Liver (tissue), 8 donors: ENCODE measurements at regions not wholly inside any gene's neighbourhood (a gene's known extent, or its start where the extent isn't known, plus 50 kb on each side); places are given as distances from the start of the nearest gene placed in this dataset.

ENCODE experiments used
- DNase-seq: peaks from one replicate; pipeline ENCODE4 v3.0.0-alpha.2; 2017; ENCODE audit warnings: low spot score
- H3K27ac ChIP-seq, 2 donors: one replicate each; pipeline ENCODE4 v1.7.0; 2013; ENCODE audit warnings: inconsistent platforms in 2 of 2, low read length in 2 of 2, control low read depth in 1 of 2, low read depth in 1 of 2, mild to moderate bottlenecking in 1 of 2
- H3K27me3 ChIP-seq, 4 donors: one replicate each; pipeline versions ENCODE4 v1.6.1 to v1.7.0; 2013; ENCODE audit warnings: low read length in 3 of 4, inconsistent platforms in 1 of 4, mild to moderate bottlenecking in 1 of 4, moderate library complexity in 1 of 4; ENCODE audit not compliant: control insufficient read depth in 4 of 4, insufficient read depth in 4 of 4
- H3K36me3 ChIP-seq, 4 donors: one replicate each; pipeline versions ENCODE4 v1.6.1 to v1.7.0; 2013; ENCODE audit warnings: low read length in 3 of 4, mild to moderate bottlenecking in 3 of 4, low read depth in 1 of 4, moderate library complexity in 1 of 4; ENCODE audit not compliant: control insufficient read depth in 4 of 4, insufficient read depth in 3 of 4
- H3K4me1 ChIP-seq, 4 donors: one replicate each; pipeline versions ENCODE4 v1.6.1 to v1.7.0; 2013; ENCODE audit warnings: low read length in 3 of 4, mild to moderate bottlenecking in 3 of 4, moderate library complexity in 1 of 4; ENCODE audit not compliant: control insufficient read depth in 4 of 4, insufficient read depth in 4 of 4
- H3K4me3 ChIP-seq, 3 donors: one replicate each; pipeline versions ENCODE4 v1.6.1 to v1.7.0; 2013; ENCODE audit warnings: low read length in 3 of 3, control low read depth in 1 of 3, low read depth in 1 of 3, mild to moderate bottlenecking in 1 of 3
- H3K9ac ChIP-seq, 2 donors: one replicate each; pipeline ENCODE4 v1.7.0; 2013; ENCODE audit warnings: low read length in 2 of 2, mild to moderate bottlenecking in 2 of 2, moderate library complexity in 2 of 2, control low read depth in 1 of 2, low read depth in 1 of 2
- H3K9me3 ChIP-seq, 4 donors: one replicate each; pipeline versions ENCODE4 v1.6.1 to v1.7.0; 2013; ENCODE audit warnings: low read length in 3 of 4; ENCODE audit not compliant: control insufficient read depth in 4 of 4
- EGR1 ChIP-seq, 2 donors: IDR thresholded peaks; 2 replicates each; pipeline ENCODE4 v1.6.1; 2016 to 2018; ENCODE audit warnings: antibody characterized with exemption in 2 of 2, low read depth in 2 of 2
- FOXA1 ChIP-seq: IDR thresholded peaks from 2 replicates; pipeline ENCODE4 v1.6.1; 2016; ENCODE audit warnings: antibody characterized with exemption
- FOXA2 ChIP-seq: IDR thresholded peaks from 2 replicates; pipeline ENCODE4 v1.6.1; 2016; ENCODE audit warnings: antibody characterized with exemption
- GABPA ChIP-seq, 2 donors: IDR thresholded peaks in 1 of 2; conservative IDR thresholded peaks in 1 of 2; 2 replicates each; pipeline ENCODE4 v1.6.1; 2016; ENCODE audit warnings: antibody characterized with exemption in 2 of 2, mild to moderate bottlenecking in 1 of 2, moderate library complexity in 1 of 2
- HNF4A ChIP-seq, 2 donors: conservative IDR thresholded peaks; 2 replicates each; pipeline ENCODE4 v1.6.1; 2016; ENCODE audit warnings: antibody characterized with exemption in 2 of 2, mild to moderate bottlenecking in 2 of 2
- HNF4G ChIP-seq: IDR thresholded peaks from 2 replicates; pipeline ENCODE4 v1.6.1; 2016; ENCODE audit warnings: antibody characterized with exemption
- JUND ChIP-seq, 2 donors: IDR thresholded peaks; 2 replicates each; pipeline ENCODE4 v1.6.1; 2016; ENCODE audit warnings: antibody characterized with exemption in 2 of 2
- NR2F2 ChIP-seq: IDR thresholded peaks from 2 replicates; pipeline ENCODE4 v1.6.1; 2016; ENCODE audit warnings: antibody characterized with exemption
- RAD21 ChIP-seq, 2 donors: IDR thresholded peaks; 2 replicates each; pipeline ENCODE4 v1.6.1; 2016; ENCODE audit warnings: antibody characterized with exemption in 2 of 2, mild to moderate bottlenecking in 2 of 2
- RXRA ChIP-seq, 2 donors: IDR thresholded peaks; 2 replicates each; pipeline ENCODE4 v1.6.1; 2017 to 2018; ENCODE audit warnings: antibody characterized with exemption in 2 of 2, mild to moderate bottlenecking in 1 of 2
- SP1 ChIP-seq: IDR thresholded peaks from 2 replicates; pipeline ENCODE4 v1.6.1; 2018; ENCODE audit warnings: antibody characterized with exemption, mild to moderate bottlenecking
- TAF1 ChIP-seq: conservative IDR thresholded peaks from 2 replicates; pipeline ENCODE4 v1.6.1; 2016; ENCODE audit warnings: antibody characterized with exemption, mild to moderate bottlenecking
- YY1 ChIP-seq: IDR thresholded peaks from 2 replicates; pipeline ENCODE4 v1.6.1; 2016; ENCODE audit warnings: antibody characterized with exemption, mild to moderate bottlenecking
- WGBS: extraction: QIAGEN DNeasy Blood & Tissue Kit; methylation state at CpG from one replicate; pipeline ENCODE4 v1.1.7; 2013; 5-methylcytosine and 5-hydroxymethylcytosine counted together
- TF ChIP-seq, protein P1 (sequence below): fragments of 150-350 bp; IDR thresholded peaks from 2 replicates; pipeline ENCODE4 v1.5.1; 2017; ENCODE audit warnings: improper control_type of control experiment, low read depth, low read length; ENCODE audit not compliant: missing input control
- TF ChIP-seq, protein P2 (sequence below): IDR thresholded peaks from 2 replicates; pipeline ENCODE4 v1.6.1; 2016; ENCODE audit warnings: antibody characterized with exemption
- TF ChIP-seq, protein P3 (sequence below): IDR thresholded peaks from 2 replicates; pipeline ENCODE4 v1.6.1; 2016; ENCODE audit warnings: antibody characterized with exemption
- TF ChIP-seq, protein P4 (sequence below): IDR thresholded peaks from 2 replicates; pipeline ENCODE4 v1.6.1; 2016; ENCODE audit warnings: antibody characterized with exemption, mild to moderate bottlenecking
- donor health status: healthy.
- donor health status: healthy.
- donor health status: healthy.
- donor health status: healthy.
- donor health status: healthy.

DNA sequence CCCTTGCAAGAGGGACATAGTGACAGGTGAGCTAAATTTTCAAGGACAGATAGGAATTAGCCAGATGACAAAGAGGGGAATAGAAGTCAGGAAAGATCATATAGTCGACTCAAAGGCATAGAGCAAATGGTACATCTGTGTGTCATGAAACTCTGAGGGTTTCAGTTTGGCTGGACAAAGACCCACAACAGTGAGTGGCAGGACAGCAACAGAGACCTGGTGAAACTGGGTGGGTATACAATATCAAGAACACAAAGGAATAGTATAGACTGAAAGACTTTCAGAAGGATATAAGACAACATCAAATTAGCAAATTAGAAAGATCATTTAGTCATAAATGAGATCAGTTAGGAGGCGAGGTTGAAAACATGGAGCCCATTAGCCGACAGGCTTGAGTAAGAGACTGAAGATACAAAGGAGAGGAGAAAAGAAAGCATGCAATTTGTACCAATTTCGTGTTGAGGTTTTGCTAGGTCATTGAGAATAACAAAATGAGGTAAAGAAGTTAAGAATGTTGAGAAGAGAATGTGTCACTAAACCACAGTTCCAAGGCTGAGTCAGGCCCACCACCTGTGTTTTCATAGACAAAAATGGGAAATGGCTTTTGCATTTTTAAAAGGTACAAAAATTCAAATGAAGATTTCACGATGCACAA, 213.8 kb downstream of the HHIPL2 start:
- H3K9ac ChIP-seq, result no peak overlapping the region
- H3K4me1 ChIP-seq, result no peaks in the 10 kb centered on the region
- no peak overlapping the region for H3K27ac ChIP-seq
- 77% methylated on average over 5 of the region's 5 CpGs for WGBS
- no peaks in the 10 kb centered on the region for H3K36me3 ChIP-seq
- no peak overlapping the region for H3K4me3 ChIP-seq
- H3K9me3 ChIP-seq, result no peaks in the 10 kb centered on the region
- no peaks in the 10 kb centered on the region for H3K27me3 ChIP-seq
- DNase-seq, result no peak
- TF ChIP-seq FOXA1 (no peak), SP1 (no peak), TAF1 (no peak), NR2F2 (no peak), RXRA (IDR thresholded peaks at IDR 0.05) (no peak), HNF4A (conservative IDR thresholded peaks at IDR 0.05) (no peak), FOXA2 (no peak), EGR1 (IDR thresholded peaks at IDR 0.05; ENCODE audit: low read depth in 2 of 2) (no peak), JUND (IDR thresholded peaks at IDR 0.05) (no peak), RAD21 (IDR thresholded peaks at IDR 0.05) (no peak), YY1 (no peak), GABPA (IDR thresholded peaks at IDR 0.05 in 1 of 2, conservative IDR thresholded peaks at IDR 0.05 in 1 of 2) (no peak), HNF4G (no peak)
- TF ChIP-seq, protein P1, sequence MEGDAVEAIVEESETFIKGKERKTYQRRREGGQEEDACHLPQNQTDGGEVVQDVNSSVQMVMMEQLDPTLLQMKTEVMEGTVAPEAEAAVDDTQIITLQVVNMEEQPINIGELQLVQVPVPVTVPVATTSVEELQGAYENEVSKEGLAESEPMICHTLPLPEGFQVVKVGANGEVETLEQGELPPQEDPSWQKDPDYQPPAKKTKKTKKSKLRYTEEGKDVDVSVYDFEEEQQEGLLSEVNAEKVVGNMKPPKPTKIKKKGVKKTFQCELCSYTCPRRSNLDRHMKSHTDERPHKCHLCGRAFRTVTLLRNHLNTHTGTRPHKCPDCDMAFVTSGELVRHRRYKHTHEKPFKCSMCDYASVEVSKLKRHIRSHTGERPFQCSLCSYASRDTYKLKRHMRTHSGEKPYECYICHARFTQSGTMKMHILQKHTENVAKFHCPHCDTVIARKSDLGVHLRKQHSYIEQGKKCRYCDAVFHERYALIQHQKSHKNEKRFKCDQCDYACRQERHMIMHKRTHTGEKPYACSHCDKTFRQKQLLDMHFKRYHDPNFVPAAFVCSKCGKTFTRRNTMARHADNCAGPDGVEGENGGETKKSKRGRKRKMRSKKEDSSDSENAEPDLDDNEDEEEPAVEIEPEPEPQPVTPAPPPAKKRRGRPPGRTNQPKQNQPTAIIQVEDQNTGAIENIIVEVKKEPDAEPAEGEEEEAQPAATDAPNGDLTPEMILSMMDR, result no peak
- TF ChIP-seq, protein P2, sequence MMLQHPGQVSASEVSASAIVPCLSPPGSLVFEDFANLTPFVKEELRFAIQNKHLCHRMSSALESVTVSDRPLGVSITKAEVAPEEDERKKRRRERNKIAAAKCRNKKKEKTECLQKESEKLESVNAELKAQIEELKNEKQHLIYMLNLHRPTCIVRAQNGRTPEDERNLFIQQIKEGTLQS, result no peak
- TF ChIP-seq, protein P3, sequence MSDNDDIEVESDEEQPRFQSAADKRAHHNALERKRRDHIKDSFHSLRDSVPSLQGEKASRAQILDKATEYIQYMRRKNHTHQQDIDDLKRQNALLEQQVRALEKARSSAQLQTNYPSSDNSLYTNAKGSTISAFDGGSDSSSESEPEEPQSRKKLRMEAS, result no peak
- TF ChIP-seq, protein P4, sequence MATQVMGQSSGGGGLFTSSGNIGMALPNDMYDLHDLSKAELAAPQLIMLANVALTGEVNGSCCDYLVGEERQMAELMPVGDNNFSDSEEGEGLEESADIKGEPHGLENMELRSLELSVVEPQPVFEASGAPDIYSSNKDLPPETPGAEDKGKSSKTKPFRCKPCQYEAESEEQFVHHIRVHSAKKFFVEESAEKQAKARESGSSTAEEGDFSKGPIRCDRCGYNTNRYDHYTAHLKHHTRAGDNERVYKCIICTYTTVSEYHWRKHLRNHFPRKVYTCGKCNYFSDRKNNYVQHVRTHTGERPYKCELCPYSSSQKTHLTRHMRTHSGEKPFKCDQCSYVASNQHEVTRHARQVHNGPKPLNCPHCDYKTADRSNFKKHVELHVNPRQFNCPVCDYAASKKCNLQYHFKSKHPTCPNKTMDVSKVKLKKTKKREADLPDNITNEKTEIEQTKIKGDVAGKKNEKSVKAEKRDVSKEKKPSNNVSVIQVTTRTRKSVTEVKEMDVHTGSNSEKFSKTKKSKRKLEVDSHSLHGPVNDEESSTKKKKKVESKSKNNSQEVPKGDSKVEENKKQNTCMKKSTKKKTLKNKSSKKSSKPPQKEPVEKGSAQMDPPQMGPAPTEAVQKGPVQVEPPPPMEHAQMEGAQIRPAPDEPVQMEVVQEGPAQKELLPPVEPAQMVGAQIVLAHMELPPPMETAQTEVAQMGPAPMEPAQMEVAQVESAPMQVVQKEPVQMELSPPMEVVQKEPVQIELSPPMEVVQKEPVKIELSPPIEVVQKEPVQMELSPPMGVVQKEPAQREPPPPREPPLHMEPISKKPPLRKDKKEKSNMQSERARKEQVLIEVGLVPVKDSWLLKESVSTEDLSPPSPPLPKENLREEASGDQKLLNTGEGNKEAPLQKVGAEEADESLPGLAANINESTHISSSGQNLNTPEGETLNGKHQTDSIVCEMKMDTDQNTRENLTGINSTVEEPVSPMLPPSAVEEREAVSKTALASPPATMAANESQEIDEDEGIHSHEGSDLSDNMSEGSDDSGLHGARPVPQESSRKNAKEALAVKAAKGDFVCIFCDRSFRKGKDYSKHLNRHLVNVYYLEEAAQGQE, result no peak

DNA sequence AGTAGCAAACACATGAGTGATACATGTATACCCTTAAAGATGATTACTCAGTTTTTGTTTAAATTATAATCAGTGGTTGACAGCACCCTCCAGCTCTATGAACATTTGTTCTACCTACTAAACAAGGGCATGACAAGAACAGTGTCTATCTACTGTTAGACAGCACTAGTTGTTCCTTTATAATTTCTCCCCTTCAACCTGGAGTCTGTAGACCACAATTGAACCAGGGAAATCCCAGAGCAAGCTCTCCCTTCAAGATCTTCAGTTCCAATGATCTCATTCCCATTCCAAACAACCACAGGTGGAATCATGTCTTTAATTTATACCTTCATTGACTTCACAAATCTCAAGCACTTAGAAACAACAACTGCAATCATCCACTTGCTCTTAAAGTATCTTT, 216.1 kb downstream of the HHIPL2 start:
- no peaks in the 10 kb centered on the region for H3K27me3 ChIP-seq
- H3K4me1 ChIP-seq, result no peaks in the 10 kb centered on the region
- no peaks in the 10 kb centered on the region for H3K9me3 ChIP-seq
- no peak for DNase-seq
- no peak overlapping the region for H3K27ac ChIP-seq
- H3K9ac ChIP-seq, result no peak overlapping the region
- TF ChIP-seq, protein P2, result no peak
- TF ChIP-seq, protein P1, result no peak
- no peak for TF ChIP-seq YY1
- no peak for TF ChIP-seq FOXA2
- TF ChIP-seq, protein P4, result no peak
- TF ChIP-seq HNF4G, result no peak
- TF ChIP-seq RAD21 (IDR thresholded peaks at IDR 0.05), result no peak
- no peak for TF ChIP-seq TAF1
- no peak overlapping the region for H3K4me3 ChIP-seq
- H3K36me3 ChIP-seq, result no peaks in the 10 kb centered on the region
